ENCODE measurements at regions not wholly inside any gene's neighbourhood (a gene's known extent, or its start where the extent isn't known, plus 50 kb on each side); places are given as distances from the start of the nearest gene placed in this dataset.
"Not testable (repeated sequence)": the region's sequence is repeated elsewhere in the genome, so short reads cannot be mapped to it uniquely, and the experiment has no call there.

- no peak for DNase-seq
Measured at GRCh38 chr22:49694462-49695260, 133.0 kb downstream of the BRD1 start.

- no peak for DNase-seq
Measured at GRCh38 chr22:49693848-49694247, 133.8 kb downstream of the BRD1 start.

DNA sequence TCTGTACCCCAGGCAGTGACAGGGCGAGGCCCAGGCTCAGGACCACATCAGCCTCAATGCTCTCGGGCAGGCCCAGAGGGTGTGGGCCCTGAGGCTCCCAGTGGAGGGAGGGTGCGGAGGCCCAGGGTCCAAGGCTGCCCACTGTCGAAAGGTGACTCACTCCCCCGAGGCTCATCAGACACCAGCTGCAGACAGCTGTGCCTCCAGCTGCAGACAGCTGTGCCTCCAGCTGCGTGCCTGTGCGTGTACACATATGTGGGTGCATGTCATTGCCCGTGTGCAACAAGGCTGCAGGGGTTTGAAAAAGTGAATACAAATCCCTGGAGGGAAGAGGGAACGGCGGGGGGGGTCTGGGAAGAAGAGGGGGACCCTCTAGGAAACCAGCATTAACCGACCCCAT lies 134.3 kb downstream of the BRD1 start:
- DNase-seq, result no peak

DNA sequence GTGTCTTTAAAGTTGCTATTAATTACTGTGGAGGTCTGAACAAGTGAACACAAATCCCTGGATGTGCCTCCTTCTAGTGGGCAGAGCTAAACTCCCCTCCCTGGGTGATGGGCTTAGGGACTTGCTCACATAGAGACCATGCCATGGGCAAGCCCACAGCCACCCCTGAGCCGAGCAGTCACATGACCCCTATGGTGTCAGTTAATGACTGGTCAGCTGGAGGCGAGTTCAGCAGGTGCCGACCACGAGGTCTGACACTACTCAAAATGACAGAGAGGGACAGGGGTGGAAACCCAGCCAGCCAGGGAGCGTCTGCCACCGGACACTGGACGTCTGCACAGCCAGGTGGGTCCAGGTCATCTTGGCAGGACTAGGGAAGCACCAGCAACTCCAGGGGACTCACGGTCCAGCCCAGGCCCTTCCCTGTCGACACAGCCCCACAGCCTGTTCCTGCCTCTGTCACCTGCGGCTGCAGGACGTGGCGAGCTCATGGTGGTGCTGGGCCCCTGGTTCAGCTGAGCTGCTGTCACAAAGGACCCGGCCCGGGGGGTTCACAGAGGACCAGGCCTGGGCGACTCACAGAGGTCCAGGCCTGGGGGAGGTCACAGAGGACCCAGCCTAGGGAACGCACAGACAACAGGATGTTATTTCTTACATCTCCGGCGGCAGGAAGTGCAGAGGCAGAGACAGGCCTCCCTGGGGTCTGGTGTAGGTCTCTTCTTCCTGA lies 135.0 kb downstream of the BRD1 start:
- no peak for DNase-seq

DNA sequence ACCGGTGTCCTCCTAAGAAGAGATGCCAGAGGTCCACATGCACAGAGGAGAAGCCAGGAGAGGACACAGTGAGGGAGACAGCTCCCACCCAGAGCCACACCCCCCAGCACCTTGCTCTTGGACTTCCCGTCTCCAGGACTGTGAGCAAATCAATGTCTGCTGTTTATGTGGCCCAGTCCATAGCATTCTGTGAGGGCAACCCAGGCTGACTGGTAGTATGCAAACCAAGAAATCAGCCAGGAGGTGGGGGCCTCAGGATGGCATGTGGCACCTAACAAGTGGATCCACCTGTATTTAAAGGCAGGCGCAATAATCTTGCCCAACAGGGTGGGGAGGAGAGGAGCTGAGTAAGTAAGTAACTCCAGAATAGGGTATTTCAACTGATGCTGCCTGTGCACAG lies 136.4 kb downstream of the BRD1 start:
- DNase-seq, result no peak

GRCh38 chr22:49690454-49690853 lies 137.2 kb downstream of the BRD1 start:
- no peak for DNase-seq

GRCh38 chr22:49689858-49690257 lies 137.8 kb downstream of the BRD1 start:
- DNase-seq, result no peak

- DNase-seq, result no peak
Measured at GRCh38 chr22:49689255-49689770, 138.4 kb downstream of the BRD1 start.

DNA sequence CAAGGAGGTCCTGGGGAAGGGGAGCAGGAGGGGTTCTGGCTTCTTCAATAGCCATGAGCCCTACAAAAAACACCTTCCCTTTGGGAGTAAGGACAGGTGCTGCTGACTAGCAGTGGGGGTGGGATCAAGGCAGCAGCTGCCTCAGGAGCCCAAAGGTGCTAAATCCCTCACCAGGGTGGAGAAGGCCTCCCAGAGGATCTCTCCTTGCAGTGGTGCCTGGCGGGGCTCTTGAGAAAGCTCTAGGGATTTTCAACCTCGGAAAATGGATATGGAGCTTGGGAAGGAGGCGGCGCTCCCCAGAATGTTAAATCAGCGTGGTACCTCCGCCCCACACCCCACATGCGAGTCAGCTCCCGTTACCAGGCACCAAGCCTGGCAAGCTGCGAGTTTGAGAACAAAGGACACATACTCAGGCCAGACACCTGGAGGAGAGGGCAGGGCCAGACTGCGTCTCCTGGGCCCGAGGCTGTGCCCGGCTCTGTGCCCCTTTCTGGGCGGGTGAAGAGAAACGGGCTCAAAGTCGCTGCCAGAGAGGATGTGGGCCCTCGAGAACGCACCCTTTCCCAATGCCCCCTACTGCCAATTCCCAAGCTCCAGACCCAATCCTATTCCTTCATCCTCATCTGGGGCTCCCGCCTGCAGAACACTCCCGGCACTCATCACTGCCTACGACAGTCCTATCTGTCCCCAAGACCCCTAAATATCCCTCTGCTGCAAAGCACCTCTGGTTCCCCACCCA lies 139.0 kb downstream of the BRD1 start:
- DNase-seq, result no peak

DNA sequence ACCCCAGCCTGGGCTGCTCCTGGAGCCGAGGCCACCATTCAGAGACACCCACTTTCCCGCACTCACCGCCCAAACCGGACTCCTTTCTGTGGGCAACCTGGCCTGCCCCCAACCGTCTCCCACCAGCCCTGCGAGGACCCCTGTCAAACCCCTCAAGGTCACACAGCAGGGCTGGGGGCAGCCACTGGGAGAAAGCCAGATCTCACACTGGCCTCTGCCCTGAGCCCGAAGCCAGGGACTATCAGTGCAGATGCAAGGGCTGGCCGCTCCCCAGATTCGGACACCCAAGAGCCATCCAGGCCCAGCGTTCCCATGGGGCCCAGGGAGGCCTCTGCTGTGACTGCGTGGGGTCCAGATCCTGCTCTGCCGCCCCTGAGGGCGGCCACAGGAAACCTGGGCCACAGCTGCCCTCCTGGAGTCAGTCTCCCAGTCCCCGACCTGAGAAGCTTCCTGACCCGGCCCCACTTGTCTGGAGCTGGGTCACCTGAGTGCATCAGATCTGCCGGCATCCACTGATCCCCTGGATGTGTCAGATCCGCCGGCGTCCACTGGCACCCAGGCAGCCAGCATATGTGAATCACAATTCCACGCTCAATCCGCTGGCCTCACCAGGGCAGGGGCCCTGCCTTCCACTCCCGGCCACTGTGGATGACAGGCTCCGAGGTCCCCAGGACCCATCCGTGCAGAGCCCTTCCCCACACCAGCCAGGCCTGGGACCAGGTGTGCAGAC lies 139.7 kb downstream of the BRD1 start:
- no peak for DNase-seq

- DNase-seq, result no peak
Measured at GRCh38 chr22:49687333-49687732, 140.3 kb downstream of the BRD1 start.

DNA sequence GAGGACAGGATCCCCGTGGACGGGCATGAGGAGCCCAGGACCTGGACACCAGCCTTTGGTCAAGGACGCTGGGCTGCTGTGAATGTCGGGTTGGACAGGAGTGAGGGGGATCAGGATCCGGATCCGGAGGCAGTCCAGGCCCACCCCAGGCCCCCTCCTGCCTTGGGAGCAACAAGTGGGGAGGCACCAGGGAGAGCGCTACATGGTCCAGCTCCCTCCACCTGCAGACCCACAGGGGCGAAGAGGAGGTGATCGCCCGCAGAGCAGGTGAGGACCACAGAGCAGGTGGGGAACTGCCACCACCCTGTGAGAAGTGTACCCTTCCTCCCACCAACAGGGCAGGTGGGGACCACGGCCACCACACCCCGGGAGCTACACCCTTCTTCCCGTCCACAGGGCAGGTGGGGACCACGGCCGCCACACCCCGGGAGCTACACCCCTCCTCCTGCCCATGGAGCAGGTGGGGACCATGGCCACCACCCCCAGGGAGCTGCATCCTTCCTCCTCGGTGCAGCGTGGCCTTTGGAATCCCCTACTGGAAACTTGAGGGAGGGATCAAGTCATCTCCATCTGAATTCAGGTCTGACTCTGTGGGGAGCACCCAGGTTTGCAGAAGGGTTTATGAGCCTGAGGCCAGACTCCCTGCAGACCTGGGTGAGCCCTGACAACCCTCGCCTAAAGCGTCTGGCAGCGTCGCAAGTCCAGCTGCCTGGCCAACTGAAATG lies 141.0 kb downstream of the BRD1 start:
- DNase-seq, result no peak

- no peak for DNase-seq
Measured at GRCh38 chr22:49685686-49686085, 142.0 kb downstream of the BRD1 start.

DNA sequence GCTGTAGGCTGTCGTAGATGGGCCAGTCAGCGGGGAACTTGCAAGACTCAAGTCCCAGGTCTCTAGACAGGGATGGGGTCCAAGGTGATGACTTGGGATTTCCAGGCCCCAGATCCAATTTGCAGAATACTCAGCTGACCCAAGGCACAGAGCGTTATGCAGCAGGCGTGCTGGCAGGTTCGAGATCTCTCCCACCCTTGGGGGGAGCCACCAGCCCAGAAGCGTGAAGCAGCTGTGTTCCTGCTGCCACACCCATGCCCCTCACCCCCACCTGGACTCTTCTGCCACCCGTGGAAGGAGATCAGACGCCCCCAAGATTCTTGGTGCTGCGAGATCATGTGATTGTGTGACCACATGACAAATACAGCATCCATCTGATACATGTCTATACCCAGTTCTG lies 142.6 kb downstream of the BRD1 start:
- DNase-seq, result no peak

GRCh38 chr22:49683032-49683431 lies 144.6 kb downstream of the BRD1 start:
- no peak for DNase-seq

GRCh38 chr22:49680819-49681218 lies 146.9 kb downstream of the BRD1 start:
- DNase-seq, result not testable (repeated sequence)

- no peak for DNase-seq
Measured at GRCh38 chr22:49678842-49679170, 148.9 kb downstream of the BRD1 start.

DNA sequence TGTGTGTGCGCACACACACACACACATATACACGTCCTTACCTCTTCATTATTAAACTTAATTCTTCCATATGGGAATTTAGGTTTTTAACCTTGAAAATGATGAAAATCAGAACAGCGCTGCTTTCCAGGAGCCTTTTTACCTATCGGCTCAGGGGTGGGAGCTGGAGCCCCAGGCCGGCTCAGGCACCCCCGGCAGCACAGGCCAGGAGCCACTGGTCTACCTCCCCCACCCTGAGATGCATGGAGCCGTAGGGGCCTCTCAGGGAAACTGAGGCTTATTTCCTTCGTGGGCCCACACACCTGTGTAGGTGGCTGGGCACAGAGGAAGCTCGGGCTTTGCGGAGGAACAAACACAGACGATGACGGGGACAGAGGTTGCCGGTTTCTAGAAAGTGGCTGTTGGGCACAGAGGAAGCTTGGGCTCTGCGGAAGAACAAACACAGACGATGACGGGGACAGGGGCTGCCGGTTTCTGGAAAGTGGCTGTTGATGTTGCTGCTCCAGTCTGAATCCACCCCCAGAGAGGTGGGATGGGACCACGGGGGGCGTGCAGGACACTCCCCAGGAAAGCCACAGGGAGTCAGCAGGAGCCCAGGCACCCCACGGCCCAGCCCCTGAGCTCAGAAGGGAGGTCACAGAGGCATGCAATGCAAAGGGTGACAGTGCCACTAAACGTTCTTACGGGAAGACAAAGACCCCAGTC lies 149.4 kb downstream of the BRD1 start:
- no peak for DNase-seq

- no peak for DNase-seq
Measured at GRCh38 chr22:49677495-49677889, 150.2 kb downstream of the BRD1 start.

GRCh38 chr22:49676783-49677494 lies 150.7 kb downstream of the BRD1 start:
- DNase-seq, result no peak

DNA sequence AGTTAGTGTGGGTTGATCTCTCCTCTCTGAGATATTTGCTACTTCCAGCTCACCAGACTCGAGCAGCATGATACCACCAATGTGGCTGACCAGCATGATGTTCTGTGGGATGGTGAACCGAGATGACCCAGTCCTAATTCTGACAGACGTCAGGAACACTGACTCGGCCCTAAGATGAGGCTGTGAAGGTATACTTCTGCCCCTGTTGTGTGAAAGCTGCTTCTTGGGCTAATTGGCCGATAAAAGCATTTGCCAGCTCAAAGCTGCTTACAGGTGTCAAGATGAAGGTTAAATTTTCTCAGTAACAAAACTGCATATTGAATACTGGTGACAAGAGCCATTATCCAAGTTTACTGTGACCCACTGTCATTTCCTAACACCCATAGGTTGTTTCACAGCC lies 151.4 kb downstream of the BRD1 start:
- DNase-seq, result no peak
